ENCODE measurements at regions not wholly inside any gene's neighbourhood (a gene's known extent, or its start where the extent isn't known, plus 50 kb on each side); places are given as distances from the start of the nearest gene placed in this dataset.

GRCh38 chr14:34275530-34275929 lies 186.5 kb downstream of the SPTSSA start:
- no peaks in the 10 kb centered on the region for H3K79me2 ChIP-seq (ENCODE audit: insufficient read depth, low read length)
- intact Hi-C loops (cut with micrococcal nuclease): no loop called here
- no peaks in the 10 kb centered on the region for H3K27me3 ChIP-seq (ENCODE audit: insufficient read depth, low read length)
- no peaks in the 10 kb centered on the region for H3K9me2 ChIP-seq (ENCODE audit: insufficient read depth)
- no peak overlapping the region for H3K4me3 ChIP-seq (replicated peaks in 1 of 2; ENCODE audit: low read depth in 1 of 2, low read length in 2 of 2)
- no peak overlapping the region for H3K9ac ChIP-seq (ENCODE audit: low read length)
- no peak overlapping the region for H3K4me2 ChIP-seq (ENCODE audit: low read length)
- no peak overlapping the region for H2AFZ ChIP-seq (ENCODE audit: low read depth, low read length, poor library complexity, severe bottlenecking)
- H3K27ac ChIP-seq (ENCODE audit: low read depth, low read length): no peak overlapping the region
- ATAC-seq: no peak
- BruUV-seq (replicated peaks): no TSS peak
- H3K9me3 ChIP-seq (ENCODE audit: control insufficient read depth in 1 of 2, insufficient read depth in 1 of 2, low read depth in 1 of 2, low read length in 2 of 2): no peaks in the 10 kb centered on the region
- ChIA-PET POLR2A (no interaction called here), RAD21 (ENCODE audit: low non-redundant PET in 1 of 2, low total read pairs in 2 of 2, uncharacterized antibody in 2 of 2, unreplicated experiment in 2 of 2) (interaction anchor here in 1 of 2 experiments (0.7 kb wide), 1 partner anchor 1687 kb away, joined by 3 read pairs; no protein-coding TSS in a partner anchor), CTCF (no interaction called here)
- no peaks in the 10 kb centered on the region for H4K20me1 ChIP-seq (ENCODE audit: insufficient read depth)
- no peak for DNase-seq (ENCODE audit: low read depth, low spot score)
- no peaks in the 10 kb centered on the region for H3K36me3 ChIP-seq (ENCODE audit: control insufficient read depth in 1 of 2, insufficient read depth in 2 of 2, low read length in 2 of 2)
- H3K4me1 ChIP-seq (ENCODE audit: control insufficient read depth in 1 of 2, insufficient read depth in 2 of 2, low read length in 2 of 2): no peaks in the 10 kb centered on the region
- TF ChIP-seq CEBPB (IDR thresholded peaks at IDR 0.05; ENCODE audit: low read depth) (no peak), EZH2 (IDR thresholded peaks at IDR 0.05) (no peak), YY1 (IDR thresholded peaks at IDR 0.05; ENCODE audit: extremely low read depth, insufficient replicate concordance, low read depth, low read length) (no peak), ZNF274 (IDR thresholded peaks at IDR 0.05; ENCODE audit: low read depth, low read length) (no peak), ELF1 (IDR thresholded peaks at IDR 0.05; ENCODE audit: borderline replicate concordance, low read depth) (no peak), MAX (IDR thresholded peaks at IDR 0.05) (no peak), ZFX (IDR thresholded peaks at IDR 0.05) (no peak), REST (IDR thresholded peaks at IDR 0.05; ENCODE audit: low read depth) (no peak), SIN3A (IDR thresholded peaks at IDR 0.05; ENCODE audit: low read depth) (no peak), SP1 (IDR thresholded peaks at IDR 0.05; ENCODE audit: low read depth) (no peak), POLR2A (IDR thresholded peaks at IDR 0.05; ENCODE audit: borderline replicate concordance, extremely low read depth, insufficient read depth, insufficient read length) (no peak), TCF7L2 (IDR thresholded peaks at IDR 0.05; ENCODE audit: borderline replicate concordance, extremely low read depth, insufficient read depth, insufficient read length) (no peak), SRF (IDR thresholded peaks at IDR 0.05; ENCODE audit: low read depth) (no peak), JUND (IDR thresholded peaks at IDR 0.05) (no peak), CBX3 (IDR thresholded peaks at IDR 0.05; ENCODE audit: low read depth) (no peak), EGR1 (IDR thresholded peaks at IDR 0.05; ENCODE audit: low read depth) (no peak)
- TF ChIP-seq, protein P1, sequence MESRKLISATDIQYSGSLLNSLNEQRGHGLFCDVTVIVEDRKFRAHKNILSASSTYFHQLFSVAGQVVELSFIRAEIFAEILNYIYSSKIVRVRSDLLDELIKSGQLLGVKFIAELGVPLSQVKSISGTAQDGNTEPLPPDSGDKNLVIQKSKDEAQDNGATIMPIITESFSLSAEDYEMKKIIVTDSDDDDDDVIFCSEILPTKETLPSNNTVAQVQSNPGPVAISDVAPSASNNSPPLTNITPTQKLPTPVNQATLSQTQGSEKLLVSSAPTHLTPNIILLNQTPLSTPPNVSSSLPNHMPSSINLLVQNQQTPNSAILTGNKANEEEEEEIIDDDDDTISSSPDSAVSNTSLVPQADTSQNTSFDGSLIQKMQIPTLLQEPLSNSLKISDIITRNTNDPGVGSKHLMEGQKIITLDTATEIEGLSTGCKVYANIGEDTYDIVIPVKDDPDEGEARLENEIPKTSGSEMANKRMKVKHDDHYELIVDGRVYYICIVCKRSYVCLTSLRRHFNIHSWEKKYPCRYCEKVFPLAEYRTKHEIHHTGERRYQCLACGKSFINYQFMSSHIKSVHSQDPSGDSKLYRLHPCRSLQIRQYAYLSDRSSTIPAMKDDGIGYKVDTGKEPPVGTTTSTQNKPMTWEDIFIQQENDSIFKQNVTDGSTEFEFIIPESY (IDR thresholded peaks at IDR 0.05; ENCODE audit: extremely low read depth, insufficient replicate concordance, low read length): no peak
- TF ChIP-seq, protein P2, sequence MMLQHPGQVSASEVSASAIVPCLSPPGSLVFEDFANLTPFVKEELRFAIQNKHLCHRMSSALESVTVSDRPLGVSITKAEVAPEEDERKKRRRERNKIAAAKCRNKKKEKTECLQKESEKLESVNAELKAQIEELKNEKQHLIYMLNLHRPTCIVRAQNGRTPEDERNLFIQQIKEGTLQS (IDR thresholded peaks at IDR 0.05): no peak
- TF ChIP-seq, protein P3, sequence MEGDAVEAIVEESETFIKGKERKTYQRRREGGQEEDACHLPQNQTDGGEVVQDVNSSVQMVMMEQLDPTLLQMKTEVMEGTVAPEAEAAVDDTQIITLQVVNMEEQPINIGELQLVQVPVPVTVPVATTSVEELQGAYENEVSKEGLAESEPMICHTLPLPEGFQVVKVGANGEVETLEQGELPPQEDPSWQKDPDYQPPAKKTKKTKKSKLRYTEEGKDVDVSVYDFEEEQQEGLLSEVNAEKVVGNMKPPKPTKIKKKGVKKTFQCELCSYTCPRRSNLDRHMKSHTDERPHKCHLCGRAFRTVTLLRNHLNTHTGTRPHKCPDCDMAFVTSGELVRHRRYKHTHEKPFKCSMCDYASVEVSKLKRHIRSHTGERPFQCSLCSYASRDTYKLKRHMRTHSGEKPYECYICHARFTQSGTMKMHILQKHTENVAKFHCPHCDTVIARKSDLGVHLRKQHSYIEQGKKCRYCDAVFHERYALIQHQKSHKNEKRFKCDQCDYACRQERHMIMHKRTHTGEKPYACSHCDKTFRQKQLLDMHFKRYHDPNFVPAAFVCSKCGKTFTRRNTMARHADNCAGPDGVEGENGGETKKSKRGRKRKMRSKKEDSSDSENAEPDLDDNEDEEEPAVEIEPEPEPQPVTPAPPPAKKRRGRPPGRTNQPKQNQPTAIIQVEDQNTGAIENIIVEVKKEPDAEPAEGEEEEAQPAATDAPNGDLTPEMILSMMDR (IDR thresholded peaks at IDR 0.05 in 2 of 3, conservative IDR thresholded peaks at IDR 0.05 in 1 of 3; ENCODE audit: borderline replicate concordance in 1 of 3, insufficient read depth in 1 of 3, low read depth in 2 of 3, low read length in 2 of 3): no peak

All from HCT116 (cell line).